H54 (cell line): ENCODE measurements at regions not wholly inside any gene's neighbourhood (a gene's known extent, or its start where the extent isn't known, plus 50 kb on each side); places are given as distances from the start of the nearest gene placed in this dataset.

ENCODE experiments used
- DNase-seq: peaks from one replicate; pipeline ENCODE4 v3.0.0; 2011; ENCODE audit warnings: low spot score, mixed read lengths; ENCODE audit not compliant: insufficient read length
- FAIRE-seq: peaks from 3 replicates; lab custom pipeline; 2011; peaks lifted over from hg19 to GRCh38; lab: Jason Lieb, UNC
- POLR2A ChIP-seq: IDR thresholded peaks from 2 replicates; pipeline ENCODE4 v1.6.1; 2011; ENCODE audit warnings: low read depth, mild to moderate bottlenecking, low read length

- no peak for TF ChIP-seq POLR2A
- DNase-seq (peak; percentile 26), FAIRE-seq (peak; percentile 23)
Measured at GRCh38 chr9:36728651-36729520, 156.2 kb downstream of the MELK start.

GRCh38 chr9:36729906-36730305, 157.2 kb downstream of the MELK start:
- no peak for DNase-seq
- no peak for TF ChIP-seq POLR2A
- FAIRE-seq, result no peak

DNA sequence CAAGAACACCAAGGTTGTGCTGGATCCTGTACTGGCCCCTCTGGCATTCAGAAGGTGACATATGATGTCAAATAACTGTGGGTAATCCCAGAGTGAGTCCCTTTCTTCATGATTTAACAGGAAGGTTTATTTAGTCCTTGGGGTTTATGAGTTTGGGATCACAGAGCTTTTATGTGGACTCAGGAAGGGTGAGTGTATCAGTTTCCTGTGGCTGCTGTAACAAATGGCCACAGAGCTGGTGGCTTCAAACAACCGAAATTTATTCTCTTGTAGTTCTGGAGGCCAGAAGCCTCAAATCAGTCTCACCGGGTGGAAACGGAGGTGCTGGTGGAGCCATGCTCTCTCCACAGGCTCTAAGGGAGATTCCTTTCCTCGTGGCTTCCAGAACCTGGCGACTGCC, 157.7 kb downstream of the MELK start:
- DNase-seq, result no peak
- TF ChIP-seq POLR2A, result no peak
- no peak for FAIRE-seq

GRCh38 chr9:36731068-36731956, 158.6 kb downstream of the MELK start:
- FAIRE-seq, result no peak
- no peak for DNase-seq
- no peak for TF ChIP-seq POLR2A

GRCh38 chr9:36734737-36735136, 162.0 kb downstream of the MELK start:
- DNase-seq, result no peak
- no peak for FAIRE-seq
- no peak for TF ChIP-seq POLR2A

- no peak for FAIRE-seq
- no peak for DNase-seq
- no peak for TF ChIP-seq POLR2A
Measured at GRCh38 chr9:36736648-36737047, 164.0 kb downstream of the MELK start.

- FAIRE-seq (peak; percentile 82), DNase-seq (peak; percentile 63)
- no peak for TF ChIP-seq POLR2A
Measured at GRCh38 chr9:36738318-36738976, 165.8 kb downstream of the MELK start.

DNA sequence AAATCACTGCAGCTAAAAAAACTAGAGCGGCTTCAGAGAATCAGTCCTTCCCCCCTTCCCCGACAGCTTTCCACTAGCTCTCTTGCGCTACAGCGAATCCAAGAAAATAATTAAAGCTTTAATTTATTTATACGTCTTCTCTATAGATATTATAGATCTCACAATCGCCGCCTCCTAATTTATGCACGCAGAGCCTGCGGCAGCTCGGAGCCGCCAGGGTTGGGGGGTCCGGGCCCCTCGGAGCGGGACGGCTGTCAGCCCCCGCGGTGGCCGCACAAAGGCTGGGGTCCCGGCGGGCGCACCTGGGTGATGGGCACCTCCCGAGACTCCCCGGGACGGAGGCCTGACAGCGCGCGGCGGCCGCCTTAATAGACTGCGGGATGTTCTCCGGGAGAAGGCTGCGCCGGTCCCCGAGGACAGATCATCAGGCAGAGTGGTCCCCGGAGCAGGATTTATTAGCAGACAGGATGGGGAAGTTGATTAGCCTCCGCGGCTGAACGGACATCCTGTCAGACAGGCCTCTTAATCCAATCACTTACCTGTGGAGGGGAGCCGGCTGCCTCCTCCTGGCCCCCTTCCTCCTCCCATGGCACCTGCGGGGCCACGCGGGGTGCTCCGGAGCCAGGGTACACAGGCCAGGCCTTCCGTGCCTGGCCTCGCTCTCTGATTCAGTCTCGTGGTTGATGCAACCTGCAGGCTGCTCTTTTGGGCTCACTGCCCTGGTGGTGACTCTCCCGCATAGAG, 166.8 kb downstream of the MELK start:
- no peak for TF ChIP-seq POLR2A
- FAIRE-seq (no peak), DNase-seq (no peak)

- no peak for DNase-seq
- no peak for FAIRE-seq
- no peak for TF ChIP-seq POLR2A
Measured at GRCh38 chr9:36742264-36742663, 169.6 kb downstream of the MELK start.

GRCh38 chr9:36744678-36745077, 172.0 kb downstream of the MELK start:
- TF ChIP-seq POLR2A, result no peak
- peak; percentile 19 for DNase-seq
- no peak for FAIRE-seq

DNA sequence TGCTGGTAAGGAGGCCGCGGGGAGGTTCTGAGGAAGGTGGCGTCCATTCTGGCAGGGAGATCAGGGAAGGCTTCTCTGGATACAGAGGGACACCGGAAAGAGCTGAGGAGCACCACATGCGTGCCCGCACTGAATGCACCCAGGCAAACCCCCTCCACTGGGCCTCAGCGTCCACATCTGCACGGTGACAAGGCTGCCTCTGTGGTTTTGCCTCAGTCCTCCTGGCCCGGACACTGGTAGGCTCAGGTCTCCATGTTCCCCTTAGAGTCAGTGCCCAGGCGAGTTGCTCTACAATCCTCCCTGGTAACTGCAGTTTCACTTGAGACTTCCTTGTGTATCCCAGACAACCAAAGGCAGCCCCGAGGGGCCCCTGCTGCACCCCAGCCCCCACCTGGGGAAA, 173.3 kb downstream of the MELK start:
- no peak for FAIRE-seq
- DNase-seq, result no peak
- TF ChIP-seq POLR2A, result no peak

DNA sequence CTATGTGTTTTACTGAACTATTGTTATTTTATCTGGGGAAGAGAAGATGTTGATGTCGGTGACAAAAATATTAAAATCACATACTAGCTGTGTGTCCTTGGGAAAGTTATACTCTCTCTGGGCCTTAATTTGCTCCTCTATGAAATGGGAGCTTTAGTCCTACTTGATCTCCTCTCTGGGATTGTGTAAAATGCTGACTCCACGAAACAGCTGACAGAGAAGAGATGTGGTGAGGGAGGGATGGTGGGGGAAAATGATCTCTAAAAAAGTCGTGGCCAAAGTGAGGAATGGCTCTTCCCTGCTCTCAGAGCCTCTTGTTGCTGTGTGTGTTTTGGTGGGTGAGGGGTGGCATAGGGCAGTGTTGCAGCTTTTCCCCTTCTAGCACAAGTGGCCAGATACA, 173.7 kb downstream of the MELK start:
- FAIRE-seq, result no peak
- no peak for DNase-seq
- TF ChIP-seq POLR2A, result no peak

DNA sequence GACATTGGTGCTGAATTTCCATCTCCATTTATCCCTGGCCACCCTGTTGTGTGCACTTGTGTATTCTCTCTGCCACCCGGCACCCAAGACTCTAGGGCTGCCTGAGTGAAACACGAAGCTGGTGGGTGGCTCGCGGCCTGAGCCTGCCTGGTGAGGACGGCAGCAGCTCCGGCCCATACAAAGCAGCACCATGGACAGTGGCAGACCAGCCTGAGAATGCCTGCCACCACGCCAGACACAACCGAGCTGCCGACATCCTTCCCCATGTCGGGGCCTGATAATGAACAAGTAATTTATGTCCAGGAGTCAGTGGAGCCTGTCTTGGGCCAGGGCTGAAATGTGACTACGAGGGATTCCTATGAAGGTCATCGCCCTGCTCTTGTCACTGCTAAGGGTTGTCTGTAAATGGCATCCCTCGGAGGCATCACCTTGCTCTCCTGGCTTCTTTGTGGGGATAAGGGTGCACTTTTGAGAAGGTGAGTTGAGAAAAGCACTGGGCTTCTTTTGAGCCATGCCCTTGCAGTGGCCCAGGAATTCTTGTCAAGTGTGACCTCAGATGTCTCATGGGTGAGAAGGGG, 175.7 kb downstream of the MELK start:
- FAIRE-seq, result no peak
- no peak for TF ChIP-seq POLR2A
- DNase-seq, result peak; percentile 23
